Psoas muscle (tissue), 7 donors: ENCODE measurements at regions not wholly inside any gene's neighbourhood (a gene's known extent, or its start where the extent isn't known, plus 50 kb on each side); places are given as distances from the start of the nearest gene placed in this dataset.
"Not testable (repeated sequence)": the region's sequence is repeated elsewhere in the genome, so short reads cannot be mapped to it uniquely, and the experiment has no call there.

Experiments
- ATAC-seq, 4 donors: fragments of 200-7000 bp; cut with Tn5 transposase; one replicate each; pipeline ENCODE4 v1.9.1; 2020; ENCODE audit warnings: moderate library complexity in 3 of 4, mild to moderate bottlenecking in 2 of 4
- DNase-seq, 2 donors: peaks; one replicate each; pipeline ENCODE4 v3.0.0-alpha.2; 2020
- H3K27ac ChIP-seq: fragments of 200-600 bp; one replicate; pipeline ENCODE4 v1.8.0; 2022
- H3K27me3 ChIP-seq, 3 donors: fragments of 200-600 bp in 1 of 3; one replicate each; pipeline versions ENCODE4 v1.6.1 to v1.8.0; 2013 to 2022; ENCODE audit warnings: low read length in 2 of 3, mild to moderate bottlenecking in 2 of 3, moderate library complexity in 1 of 3; ENCODE audit not compliant: insufficient read depth in 3 of 3
- H3K36me3 ChIP-seq, 2 donors: fragments of 200-600 bp in 1 of 2; one replicate each; pipeline versions ENCODE4 v1.6.1 to v1.8.0; 2013 to 2022; ENCODE audit warnings: low read depth in 1 of 2, mild to moderate bottlenecking in 1 of 2, moderate library complexity in 1 of 2; ENCODE audit not compliant: insufficient read depth in 1 of 2
- H3K4me1 ChIP-seq: fragments of 200-600 bp; one replicate; pipeline ENCODE4 v1.8.0; 2022
- H3K4me3 ChIP-seq: fragments of 200-600 bp; one replicate; pipeline ENCODE4 v1.8.0; 2022; ENCODE audit warnings: mild to moderate bottlenecking
- H3K9me3 ChIP-seq: fragments of 200-600 bp; one replicate; pipeline ENCODE4 v1.8.0; 2022
- WGBS, 3 donors: extraction: QIAGEN DNeasy Blood & Tissue Kit; methylation state at CpG; one replicate each; pipeline versions ENCODE4 v1.1.6 to v1.1.7; 2013; 5-methylcytosine and 5-hydroxymethylcytosine counted together
- intact Hi-C, 2 donors: fragments of 100-400 bp; cut with DNase I; formaldehyde crosslinking; loops; one replicate each; pipeline versions ENCODE4 v1.11.0 to v1.14.2; 2022
- TF ChIP-seq, protein P1 (sequence below): fragments of 200-600 bp; IDR thresholded peaks from one replicate; pipeline ENCODE4 v1.8.0; 2022; ENCODE audit warnings: antibody characterized with exemption
- donor health status: healthy with polysubstance abuse.
- donor health status: DM: no; HTN: no; CAD: no; lungs with moderate emphysema.
- donor health status: Bipolar disorder and iron deficiency.
- donor health status: healthy.
- donor health status: DM: yes; HTN: yes; CAD: no.
- donor health status: DM: no; HTN: no; CAD: no.
- donor health status: DM: yes; HTN: yes; CAD: no.

DNA sequence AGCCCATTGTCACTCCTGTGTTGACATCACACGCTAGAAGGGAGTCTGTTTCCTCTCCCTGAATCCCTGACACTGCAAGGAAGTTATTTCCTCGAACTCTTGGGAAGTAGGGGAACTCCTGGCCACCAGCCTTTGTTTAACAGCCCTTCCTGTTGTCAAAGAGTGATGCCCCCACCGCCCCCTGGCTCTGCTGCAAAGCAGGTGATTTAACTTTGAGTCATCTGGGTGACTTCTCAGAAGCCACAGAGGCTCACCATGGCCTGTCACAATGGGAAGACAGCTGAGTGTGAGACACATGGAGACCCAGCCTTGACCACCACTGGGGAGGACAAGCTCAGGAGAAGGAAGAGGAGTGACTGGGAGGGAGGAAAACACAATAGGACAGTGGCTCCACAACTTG, 182.8 kb downstream of the PSMG1 start:
- TF ChIP-seq, protein P1, sequence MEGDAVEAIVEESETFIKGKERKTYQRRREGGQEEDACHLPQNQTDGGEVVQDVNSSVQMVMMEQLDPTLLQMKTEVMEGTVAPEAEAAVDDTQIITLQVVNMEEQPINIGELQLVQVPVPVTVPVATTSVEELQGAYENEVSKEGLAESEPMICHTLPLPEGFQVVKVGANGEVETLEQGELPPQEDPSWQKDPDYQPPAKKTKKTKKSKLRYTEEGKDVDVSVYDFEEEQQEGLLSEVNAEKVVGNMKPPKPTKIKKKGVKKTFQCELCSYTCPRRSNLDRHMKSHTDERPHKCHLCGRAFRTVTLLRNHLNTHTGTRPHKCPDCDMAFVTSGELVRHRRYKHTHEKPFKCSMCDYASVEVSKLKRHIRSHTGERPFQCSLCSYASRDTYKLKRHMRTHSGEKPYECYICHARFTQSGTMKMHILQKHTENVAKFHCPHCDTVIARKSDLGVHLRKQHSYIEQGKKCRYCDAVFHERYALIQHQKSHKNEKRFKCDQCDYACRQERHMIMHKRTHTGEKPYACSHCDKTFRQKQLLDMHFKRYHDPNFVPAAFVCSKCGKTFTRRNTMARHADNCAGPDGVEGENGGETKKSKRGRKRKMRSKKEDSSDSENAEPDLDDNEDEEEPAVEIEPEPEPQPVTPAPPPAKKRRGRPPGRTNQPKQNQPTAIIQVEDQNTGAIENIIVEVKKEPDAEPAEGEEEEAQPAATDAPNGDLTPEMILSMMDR = no peak
- peak in 3 of 4 donors; percentile 15 to 50 (median 29) for ATAC-seq
- Histone ChIP-seq H3K27ac (peak overlapping the region; percentile 12), H3K4me1 (peaks cover 7% of the 10 kb centered on the region), H3K36me3 (no peaks in the 10 kb centered on the region), H3K4me3 (no peak overlapping the region), H3K27me3 (no peaks in the 10 kb centered on the region), H3K9me3 (no peaks in the 10 kb centered on the region)
- 62 to 76% (median 73%) methylated on average over 3 of the region's 3 CpGs for WGBS, 3 donors
- intact Hi-C loops = no loop called here
- no peak for DNase-seq

DNA sequence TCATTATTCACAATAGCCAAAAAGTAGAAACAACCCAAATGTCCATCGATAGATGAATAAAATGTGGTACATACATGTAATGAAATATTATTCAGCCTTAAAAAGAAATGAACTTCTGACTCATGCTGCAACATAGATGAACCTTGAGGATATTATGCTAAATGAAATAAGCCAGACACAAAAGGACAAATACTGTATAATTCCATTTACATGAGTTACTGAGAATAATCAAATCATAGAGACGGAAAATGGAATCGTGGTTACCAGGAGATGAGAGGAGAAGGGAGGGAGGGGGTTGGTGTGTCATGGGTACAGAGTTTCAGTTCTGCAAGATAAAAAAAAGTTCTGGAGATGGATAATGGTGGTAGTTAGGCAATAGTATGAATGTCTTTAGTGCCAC, 184.1 kb downstream of the PSMG1 start:
- DNase-seq = no peak
- H3K36me3 ChIP-seq = no peaks in the 10 kb centered on the region
- ATAC-seq = no peak
- no peak overlapping the region for H3K27ac ChIP-seq
- 93 to 97% (median 95%) methylated on average over 3 of the region's 3 CpGs for WGBS, 3 donors
- intact Hi-C loops = loop anchor here in 1 of 2 donors (10.0 kb wide), 1 partner anchor 126 kb away; no protein-coding TSS in a partner anchor
- no peak overlapping the region for H3K4me3 ChIP-seq
- H3K9me3 ChIP-seq = no peaks in the 10 kb centered on the region
- no peaks in the 10 kb centered on the region for H3K27me3 ChIP-seq
- H3K4me1 ChIP-seq = peaks cover 7% of the 10 kb centered on the region
- TF ChIP-seq, protein P1 = no peak

DNA sequence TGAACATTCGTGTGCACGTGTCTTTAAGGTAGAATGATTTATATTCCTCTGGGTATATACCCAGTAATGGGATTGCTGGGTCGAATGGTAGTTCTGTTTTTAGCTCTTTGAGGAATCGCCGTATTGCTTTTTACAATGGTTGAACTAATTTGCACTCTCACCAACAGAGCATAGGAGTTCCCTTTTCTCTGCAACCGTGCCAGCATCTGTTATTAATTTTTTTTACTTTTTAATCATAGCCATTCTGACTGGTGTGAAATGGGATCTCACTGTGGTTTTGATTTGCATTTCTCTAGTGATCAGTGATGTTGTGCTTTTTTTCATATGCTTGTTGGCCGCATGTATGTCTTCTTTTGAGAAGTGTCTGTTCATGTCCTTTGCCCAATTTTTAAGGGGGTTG, 185.0 kb downstream of the PSMG1 start:
- H3K4me3 ChIP-seq, DNase-seq, H3K27me3 ChIP-seq, H3K4me1 ChIP-seq, ATAC-seq, H3K9me3 ChIP-seq, H3K36me3 ChIP-seq, H3K27ac ChIP-seq: not testable (repeated sequence)
- WGBS, 3 donors = 71 to 79% (median 76%) methylated on average over 7 of the region's 7 CpGs
- intact Hi-C loops = loop anchor here in 1 of 2 donors (10.0 kb wide), 1 partner anchor 127 kb away; no protein-coding TSS in a partner anchor

DNA sequence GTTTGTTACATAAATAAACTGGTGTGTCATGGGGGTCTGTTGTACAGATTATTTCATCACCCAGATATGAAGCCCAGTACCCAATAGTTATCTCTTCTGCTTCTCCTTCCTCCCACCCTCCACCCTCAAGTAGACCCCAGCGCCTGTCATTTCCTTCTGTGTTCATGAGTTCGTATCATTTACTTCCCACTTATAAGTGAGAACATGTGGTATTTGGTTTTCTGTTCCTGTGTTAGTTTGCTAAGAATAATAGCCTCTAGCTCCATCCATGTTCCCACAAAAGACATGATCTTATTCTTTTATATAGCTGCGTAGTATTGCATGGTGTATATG, 185.4 kb downstream of the PSMG1 start:
- 64 to 84% (median 78%) methylated on average over 3 of the region's 3 CpGs for WGBS, 3 donors
- intact Hi-C loops = loop anchor here in 1 of 2 donors (10.0 kb wide), 1 partner anchor 127 kb away; no protein-coding TSS in a partner anchor
- not testable (repeated sequence) for H3K36me3 ChIP-seq, H3K27me3 ChIP-seq, H3K27ac ChIP-seq, H3K9me3 ChIP-seq, H3K4me3 ChIP-seq, ATAC-seq, DNase-seq
- peaks cover 13% of the 10 kb centered on the region for H3K4me1 ChIP-seq

DNA sequence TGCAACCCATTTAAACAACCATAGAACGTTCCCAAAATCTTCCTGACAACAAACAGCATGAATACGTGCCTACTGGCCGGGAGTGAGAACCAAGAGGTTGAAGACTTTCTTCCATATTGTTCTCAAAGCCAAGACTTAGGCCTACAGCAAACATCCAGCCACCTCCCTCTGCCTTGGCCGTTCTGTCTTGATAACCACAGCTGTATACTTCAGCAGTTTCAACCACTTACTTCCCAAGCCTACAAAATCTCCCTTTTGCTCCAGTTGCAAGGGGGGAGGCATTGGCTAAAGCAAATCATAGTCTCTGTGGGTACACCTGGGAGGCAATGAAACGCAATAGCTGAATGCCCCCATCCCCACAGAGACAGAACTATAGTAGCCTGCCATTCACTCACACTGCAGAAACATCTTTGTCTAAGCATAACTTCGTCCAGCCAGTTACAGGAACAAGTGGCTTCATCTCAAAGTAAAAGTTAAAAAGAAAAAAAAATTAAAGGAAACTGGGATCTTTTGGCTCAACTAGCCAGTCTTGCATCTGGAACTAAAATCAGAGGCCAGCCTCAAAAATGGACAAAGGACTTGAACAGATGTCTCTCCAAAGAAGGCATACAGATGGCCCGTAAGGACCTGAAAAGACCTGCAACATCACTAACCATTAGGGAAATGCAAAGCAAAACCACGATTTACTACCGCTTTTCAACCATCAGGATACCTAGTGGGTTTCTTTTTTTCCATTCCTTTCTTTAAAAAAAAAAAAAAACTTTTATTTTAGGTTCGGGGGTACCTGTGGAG, 186.0 kb downstream of the PSMG1 start:
- H3K27me3 ChIP-seq = no peaks in the 10 kb centered on the region
- H3K36me3 ChIP-seq = no peaks in the 10 kb centered on the region
- peaks cover 17% of the 10 kb centered on the region for H3K4me1 ChIP-seq
- no peaks in the 10 kb centered on the region for H3K9me3 ChIP-seq
- intact Hi-C loops = loop anchor here in 1 of 2 donors (10.0 kb wide), 1 partner anchor 128 kb away; no protein-coding TSS in a partner anchor
- 62 to 72% (median 67%) methylated on average over 10 of the region's 10 CpGs for WGBS, 3 donors
- no peak overlapping the region for H3K27ac ChIP-seq
- TF ChIP-seq, protein P1 = no peak
- ATAC-seq (no peak), DNase-seq (no peak)
- no peak overlapping the region for H3K4me3 ChIP-seq
